CD4-positive, alpha-beta T cell (primary cell): ENCODE measurements at regions not wholly inside any gene's neighbourhood (a gene's known extent, or its start where the extent isn't known, plus 50 kb on each side); places are given as distances from the start of the nearest gene placed in this dataset.

Experiments
- ATAC-seq: fragments of 200-7000 bp; cut with Tn5 transposase; one replicate; pipeline ENCODE4 v1.10.0; 2022; ENCODE audit warnings: mild to moderate bottlenecking; ENCODE audit not compliant: poor library complexity
- CTCF ChIA-PET: fragments of 350-600 bp; sonication (Branson Sonifier 250); formaldehyde crosslinking; loops from one replicate; lab custom pipeline; 2021; ENCODE audit warnings: antibody characterized with exemption, inconsistent platforms; lab: Charles Lee
- POLR2A ChIA-PET: fragments of 350-600 bp; sonication (Branson Sonifier 250); formaldehyde crosslinking; loops from one replicate; lab custom pipeline; 2021; ENCODE audit warnings: antibody characterized with exemption, inconsistent platforms; lab: Charles Lee
- DNase-seq, 14 experiments: peaks; one replicate each; pipeline ENCODE4 v3.0.0-alpha.2; 2013 to 2020; ENCODE audit warnings: mixed read lengths in 2 of 14
- H3K27ac ChIP-seq, 2 donors: one replicate each; pipeline versions ENCODE4 v1.5.1 to v1.7.0; 2013; ENCODE audit warnings: low read length in 2 of 2, low read depth in 1 of 2, mild to moderate bottlenecking in 1 of 2
- H3K27me3 ChIP-seq, 2 experiments: 1 replicate in 1 of 2; 2 replicates in 1 of 2; pipeline versions ENCODE4 v1.6.1 to v1.7.0; 2013; ENCODE audit warnings: low read length in 2 of 2, control low read depth in 1 of 2, mild to moderate bottlenecking in 1 of 2, moderate library complexity in 1 of 2; ENCODE audit not compliant: insufficient read depth in 2 of 2, control insufficient read depth in 1 of 2
- H3K36me3 ChIP-seq: one replicate; pipeline ENCODE4 v1.6.1; 2013; ENCODE audit warnings: low read length, control low read depth; ENCODE audit not compliant: insufficient read depth
- H3K4me1 ChIP-seq: one replicate; pipeline ENCODE4 v1.6.1; 2013; ENCODE audit warnings: low read length, control low read depth; ENCODE audit not compliant: insufficient read depth
- H3K4me3 ChIP-seq: one replicate; pipeline ENCODE4 v1.5.1; 2013; ENCODE audit warnings: mild to moderate bottlenecking, low read length, moderate library complexity
- H3K9me3 ChIP-seq, 2 experiments: 1 replicate in 1 of 2; 2 replicates in 1 of 2; pipeline versions ENCODE4 v1.6.1 to v1.7.0; 2013; ENCODE audit warnings: low read length in 2 of 2, mild to moderate bottlenecking in 2 of 2, control low read depth in 1 of 2, moderate library complexity in 1 of 2; ENCODE audit not compliant: control insufficient read depth in 1 of 2, insufficient read depth in 1 of 2
- H3K27ac Mint-ChIP-seq: one replicate; pipeline ENCODE4 v1.8.0; 2020; ENCODE audit warnings: mixed read lengths
- H3K27me3 Mint-ChIP-seq: one replicate; pipeline ENCODE4 v1.8.0; 2021; ENCODE audit warnings: mixed read lengths
- H3K36me3 Mint-ChIP-seq: one replicate; pipeline ENCODE4 v1.8.0; 2021; ENCODE audit warnings: low read depth, mixed read lengths
- H3K4me1 Mint-ChIP-seq: one replicate; pipeline ENCODE4 v1.8.0; 2021; ENCODE audit warnings: low read depth, mixed read lengths
- H3K4me3 Mint-ChIP-seq: one replicate; pipeline ENCODE4 v1.8.0; 2020; ENCODE audit warnings: mild to moderate bottlenecking, mixed read lengths
- H3K9me3 Mint-ChIP-seq: one replicate; pipeline ENCODE4 v1.8.0; 2020; ENCODE audit warnings: mixed read lengths
- intact Hi-C, 2 experiments: fragments of 100-400 bp; cut with DNase I in 1 of 2; cut with micrococcal nuclease in 1 of 2; formaldehyde crosslinking; loops; one replicate each; pipeline versions ENCODE4 v1.15.1 to v1.9.0; 2023 to 2025; cut with DNase I, micrococcal nuclease
- TF ChIP-seq, protein P1 (sequence below): fragments of 200-600 bp; IDR thresholded peaks from one replicate; pipeline ENCODE4 v1.8.0; 2022; ENCODE audit warnings: antibody characterized with exemption, mild to moderate bottlenecking

DNA sequence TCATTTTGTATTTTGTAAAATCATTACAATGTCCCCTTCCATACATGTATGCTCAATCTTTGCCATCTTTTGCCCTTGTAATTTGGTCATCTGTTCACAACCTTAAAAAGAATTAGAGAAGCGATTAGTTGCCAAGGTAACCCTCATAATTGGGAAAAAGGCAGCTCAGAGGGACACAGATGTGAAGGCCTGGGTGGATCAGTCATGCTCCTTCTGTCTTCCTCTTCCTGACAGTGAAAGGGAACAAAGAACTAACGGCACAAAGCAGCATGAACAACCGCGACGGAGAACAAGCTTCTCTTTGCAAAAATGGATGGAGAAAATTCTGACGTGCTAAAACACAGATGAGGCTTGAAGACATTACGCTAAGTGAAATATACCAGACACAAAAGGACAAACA lies 78.7 kb upstream of the COG2 start:
- POLR2A ChIA-PET: no interaction called here

DNA sequence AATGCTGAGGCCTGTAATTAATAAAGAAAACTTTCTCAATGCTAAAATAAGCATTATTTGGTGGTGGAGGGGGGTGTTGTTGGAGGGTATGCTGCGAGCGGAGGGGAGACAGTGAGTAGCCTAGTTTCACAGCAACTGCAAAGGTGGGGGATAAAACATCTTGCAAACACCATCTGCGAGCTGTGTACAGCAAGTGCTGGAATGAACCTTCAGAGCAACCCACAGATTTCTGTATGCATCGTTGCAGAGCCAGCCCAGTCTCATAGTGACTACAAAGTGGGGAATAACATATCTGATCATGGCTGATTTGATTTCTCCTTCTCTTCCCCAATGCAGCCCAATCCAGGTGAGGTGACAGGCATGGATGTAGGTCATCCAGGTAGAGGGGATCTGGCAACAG lies 80.7 kb upstream of the COG2 start:
- H3K27me3 Mint-ChIP-seq: peaks cover 27% of the 10 kb centered on the region
- H3K9me3 ChIP-seq: no peaks in the 10 kb centered on the region
- H3K27ac Mint-ChIP-seq: no peak overlapping the region
- ATAC-seq (no peak), DNase-seq (no peak)
- no peaks in the 10 kb centered on the region for H3K4me1 Mint-ChIP-seq
- H3K36me3 Mint-ChIP-seq: no peaks in the 10 kb centered on the region
- peaks cover 2 to 10% of the 10 kb centered on the region in 2 experiments for H3K27me3 ChIP-seq
- no peaks in the 10 kb centered on the region for H3K36me3 ChIP-seq
- ChIA-PET POLR2A (no interaction called here), CTCF (no interaction called here)
- H3K4me3 Mint-ChIP-seq: no peak overlapping the region
- H3K27ac ChIP-seq: no peak overlapping the region
- TF ChIP-seq, protein P1, sequence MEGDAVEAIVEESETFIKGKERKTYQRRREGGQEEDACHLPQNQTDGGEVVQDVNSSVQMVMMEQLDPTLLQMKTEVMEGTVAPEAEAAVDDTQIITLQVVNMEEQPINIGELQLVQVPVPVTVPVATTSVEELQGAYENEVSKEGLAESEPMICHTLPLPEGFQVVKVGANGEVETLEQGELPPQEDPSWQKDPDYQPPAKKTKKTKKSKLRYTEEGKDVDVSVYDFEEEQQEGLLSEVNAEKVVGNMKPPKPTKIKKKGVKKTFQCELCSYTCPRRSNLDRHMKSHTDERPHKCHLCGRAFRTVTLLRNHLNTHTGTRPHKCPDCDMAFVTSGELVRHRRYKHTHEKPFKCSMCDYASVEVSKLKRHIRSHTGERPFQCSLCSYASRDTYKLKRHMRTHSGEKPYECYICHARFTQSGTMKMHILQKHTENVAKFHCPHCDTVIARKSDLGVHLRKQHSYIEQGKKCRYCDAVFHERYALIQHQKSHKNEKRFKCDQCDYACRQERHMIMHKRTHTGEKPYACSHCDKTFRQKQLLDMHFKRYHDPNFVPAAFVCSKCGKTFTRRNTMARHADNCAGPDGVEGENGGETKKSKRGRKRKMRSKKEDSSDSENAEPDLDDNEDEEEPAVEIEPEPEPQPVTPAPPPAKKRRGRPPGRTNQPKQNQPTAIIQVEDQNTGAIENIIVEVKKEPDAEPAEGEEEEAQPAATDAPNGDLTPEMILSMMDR: no peak
- no peaks in the 10 kb centered on the region for H3K9me3 Mint-ChIP-seq
- H3K4me3 ChIP-seq: no peak overlapping the region
- intact Hi-C loops: no loop called here
- no peaks in the 10 kb centered on the region for H3K4me1 ChIP-seq

More for the DNA sequence above, 78.7 kb upstream of the COG2 start:
- no peak overlapping the region for H3K27ac Mint-ChIP-seq
- CTCF ChIA-PET: no interaction called here
- Histone ChIP-seq H3K36me3 (no peaks in the 10 kb centered on the region), H3K4me1 (no peaks in the 10 kb centered on the region), H3K27me3 (peaks cover 2 to 10% of the 10 kb centered on the region in 2 experiments), H3K27ac (no peak overlapping the region), H3K9me3 (peaks cover 0 to 4% of the 10 kb centered on the region in 2 experiments), H3K4me3 (no peak overlapping the region)
- DNase-seq (no peak), ATAC-seq (no peak)
- intact Hi-C loops: no loop called here
- no peaks in the 10 kb centered on the region for H3K4me1 Mint-ChIP-seq
- no peaks in the 10 kb centered on the region for H3K9me3 Mint-ChIP-seq
- peaks cover 18% of the 10 kb centered on the region for H3K27me3 Mint-ChIP-seq
- H3K36me3 Mint-ChIP-seq: no peaks in the 10 kb centered on the region
- H3K4me3 Mint-ChIP-seq: no peak overlapping the region
- TF ChIP-seq, protein P1: no peak

DNA sequence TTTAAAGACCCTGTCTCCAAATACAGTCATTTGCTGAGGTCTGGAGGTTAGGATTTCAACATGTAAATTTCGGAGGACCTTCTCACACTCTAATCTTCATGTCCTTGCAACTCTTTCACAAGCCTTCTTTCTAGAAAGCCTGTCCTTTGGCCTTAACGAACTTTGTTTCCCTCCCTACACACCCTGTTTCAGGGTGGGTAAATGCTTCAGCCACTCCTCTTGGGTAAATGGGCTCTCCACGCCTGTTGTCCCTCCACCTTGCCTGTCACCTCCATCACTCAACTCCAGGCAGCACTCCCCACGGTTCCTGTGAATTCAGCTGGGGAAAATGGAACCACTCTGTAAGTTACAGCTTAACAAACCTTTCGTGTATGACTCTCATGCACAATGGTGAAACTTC lies 84.0 kb upstream of the COG2 start:
- ATAC-seq: no peak
- Mint-ChIP-seq H3K27me3 (peaks cover 21% of the 10 kb centered on the region), H3K9me3 (no peaks in the 10 kb centered on the region), H3K4me1 (no peaks in the 10 kb centered on the region), H3K27ac (no peak overlapping the region), H3K4me3 (no peak overlapping the region), H3K36me3 (no peaks in the 10 kb centered on the region)
- ChIA-PET POLR2A (no interaction called here), CTCF (interaction anchor here (0.5 kb wide), 1 partner anchor 126 kb away, joined by 3 read pairs; no protein-coding TSS in a partner anchor)
- no peak overlapping the region for H3K4me3 ChIP-seq
- no peak overlapping the region for H3K27ac ChIP-seq
- H3K4me1 ChIP-seq: no peaks in the 10 kb centered on the region
- no peaks in the 10 kb centered on the region for H3K9me3 ChIP-seq
- H3K27me3 ChIP-seq: peaks cover 3 to 7% of the 10 kb centered on the region in 2 experiments
- H3K36me3 ChIP-seq: no peaks in the 10 kb centered on the region
- intact Hi-C loops: no loop called here
- no peak for DNase-seq
- TF ChIP-seq, protein P1: no peak
